H1 (cell line): ENCODE measurements at regions not wholly inside any gene's neighbourhood (a gene's known extent, or its start where the extent isn't known, plus 50 kb on each side); places are given as distances from the start of the nearest gene placed in this dataset.

ENCODE experiments used
- CTCF ChIA-PET: fragments of 300-600 bp; sonication (Branson Sonifier 250); formaldehyde crosslinking; loops from one replicate; lab custom pipeline; 2021; ENCODE audit not compliant: partially characterized antibody; lab: Charles Lee
- POLR2A ChIA-PET: fragments of 300-600 bp; sonication (Branson Sonifier 250); formaldehyde crosslinking; loops from one replicate; lab custom pipeline; 2021; ENCODE audit warnings: inconsistent platforms; ENCODE audit not compliant: partially characterized antibody; lab: Charles Lee
- DNase-seq, 2 experiments: peaks; one replicate each; pipeline versions ENCODE4 v3.0.0 to v3.0.0-alpha.2; 2010 to 2022; ENCODE audit warnings: low spot score in 2 of 2, low read depth in 1 of 2, mixed read lengths in 1 of 2
- FAIRE-seq: peaks from 2 replicates; lab custom pipeline; 2011; peaks lifted over from hg19 to GRCh38; lab: Jason Lieb, UNC
- H2AFZ ChIP-seq: 2 replicates; pipeline ENCODE4 v1.8.1; 2012; ENCODE audit warnings: low read length, inconsistent platforms
- H2AK5ac ChIP-seq: 2 replicates; pipeline ENCODE4 v1.6.1; 2013; ENCODE audit warnings: low read depth, low read length
- H2BK120ac ChIP-seq: replicated peaks from 2 replicates; pipeline ENCODE3; 2013; ENCODE audit warnings: low read depth, low read length, inconsistent platforms
- H2BK12ac ChIP-seq: 2 replicates; pipeline ENCODE4 v1.6.1; 2013; ENCODE audit warnings: low read depth, low read length
- H2BK15ac ChIP-seq: 2 replicates; pipeline ENCODE4 v1.6.1; 2013; ENCODE audit warnings: low read length
- H2BK20ac ChIP-seq: 2 replicates; pipeline ENCODE4 v1.6.1; 2013; ENCODE audit warnings: low read length
- H2BK5ac ChIP-seq: 2 replicates; pipeline ENCODE4 v1.6.1; 2013; ENCODE audit warnings: low read depth, low read length
- H3K14ac ChIP-seq: 2 replicates; pipeline ENCODE4 v1.6.1; 2013; ENCODE audit warnings: inconsistent platforms; ENCODE audit not compliant: insufficient read length
- H3K18ac ChIP-seq: 2 replicates; pipeline ENCODE4 v1.6.1; 2013; ENCODE audit warnings: low read length; ENCODE audit errors: extremely low read depth
- H3K23ac ChIP-seq: 2 replicates; pipeline ENCODE4 v1.6.1; 2013; ENCODE audit warnings: inconsistent platforms; ENCODE audit not compliant: insufficient read length
- H3K23me2 ChIP-seq: 2 replicates; pipeline ENCODE4 v1.6.1; 2013; ENCODE audit warnings: low read depth, low read length
- H3K27ac ChIP-seq: 2 replicates; pipeline ENCODE4 v1.6.1; 2011; ENCODE audit warnings: low read depth, low read length, inconsistent platforms
- H3K27me3 ChIP-seq, 4 experiments: replicated peaks in 1 of 4; 1 replicate in 1 of 4; 2 replicates in 3 of 4; pipeline versions ENCODE4 v1.6.1 to v1.8.1; 2011 to 2013; ENCODE audit warnings: low read length in 3 of 4, mild to moderate bottlenecking in 3 of 4, inconsistent platforms in 2 of 4, mixed read lengths in 2 of 4, moderate library complexity in 1 of 4; ENCODE audit not compliant: control insufficient read depth in 3 of 4, insufficient read depth in 3 of 4; ENCODE audit errors: extremely low read depth in 1 of 4
- H3K36me3 ChIP-seq, 4 experiments: 2 replicates each; pipeline versions ENCODE4 v1.6.1 to v1.8.1; 2011 to 2013; ENCODE audit warnings: mild to moderate bottlenecking in 4 of 4, low read length in 3 of 4, moderate library complexity in 2 of 4, control low read depth in 1 of 4, inconsistent platforms in 1 of 4; ENCODE audit not compliant: insufficient read depth in 4 of 4, control insufficient read depth in 2 of 4
- H3K4ac ChIP-seq: replicated peaks from 2 replicates; pipeline ENCODE3; 2013; ENCODE audit warnings: low read length, low read depth, mixed read lengths, inconsistent platforms; ENCODE audit not compliant: insufficient read length
- H3K4me1 ChIP-seq, 4 experiments: replicated peaks in 1 of 4; 1 replicate in 1 of 4; 2 replicates in 3 of 4; pipeline versions ENCODE4 v1.6.1 to v1.8.1; 2011 to 2013; ENCODE audit warnings: low read length in 3 of 4, inconsistent platforms in 2 of 4, mixed read lengths in 1 of 4; ENCODE audit not compliant: insufficient read depth in 4 of 4, control insufficient read depth in 3 of 4
- H3K4me2 ChIP-seq, 2 experiments: 2 replicates each; pipeline versions ENCODE4 v1.6.1 to v1.8.1; 2011 to 2013; ENCODE audit warnings: low read depth in 2 of 2, low read length in 2 of 2, control low read depth in 1 of 2, inconsistent platforms in 1 of 2, mild to moderate bottlenecking in 1 of 2; ENCODE audit not compliant: insufficient read depth in 1 of 2
- H3K4me3 ChIP-seq, 4 experiments: fragments of 200-600, 300-600 bp in 1 of 4; sonication (generic), shearing (Covaris generic), sonication (Bioruptor Twin) in 1 of 4; 2 replicates each; pipeline versions ENCODE4 v1.5.1 to v1.8.1; 2011 to 2016; ENCODE audit warnings: low read length in 4 of 4, low read depth in 3 of 4, control low read depth in 2 of 4, inconsistent platforms in 2 of 4, mild to moderate bottlenecking in 2 of 4, mixed read lengths in 1 of 4, moderate library complexity in 1 of 4; ENCODE audit not compliant: insufficient read depth in 2 of 4; ENCODE audit errors: extremely low read depth in 1 of 4
- H3K56ac ChIP-seq: replicated peaks from 2 replicates; pipeline ENCODE3; 2013; ENCODE audit warnings: low read depth, mild to moderate bottlenecking, mixed read lengths, low read length, inconsistent platforms; ENCODE audit not compliant: insufficient read length
- H3K79me1 ChIP-seq: 2 replicates; pipeline ENCODE4 v1.6.1; 2013; ENCODE audit warnings: low read depth, low read length, control low read depth
- H3K79me2 ChIP-seq, 2 experiments: 2 replicates each; pipeline versions ENCODE4 v1.6.1 to v1.8.1; 2012 to 2013; ENCODE audit warnings: low read length in 2 of 2, mild to moderate bottlenecking in 2 of 2, inconsistent platforms in 1 of 2; ENCODE audit not compliant: insufficient read depth in 2 of 2, control insufficient read depth in 1 of 2
- H3K9ac ChIP-seq, 4 experiments: replicated peaks in 1 of 4; 1 replicate in 1 of 4; 2 replicates in 3 of 4; pipeline versions ENCODE4 v1.6.1 to v1.8.1; 2011 to 2013; ENCODE audit warnings: low read depth in 3 of 4, low read length in 3 of 4, control low read depth in 2 of 4, mild to moderate bottlenecking in 2 of 4, moderate library complexity in 2 of 4, inconsistent platforms in 1 of 4; ENCODE audit errors: extremely low read depth in 1 of 4
- H3K9me3 ChIP-seq, 2 experiments: 2 replicates each; pipeline versions ENCODE4 v1.6.1 to v1.8.1; 2012 to 2013; ENCODE audit warnings: mild to moderate bottlenecking in 2 of 2, moderate library complexity in 2 of 2, control low read depth in 1 of 2, inconsistent platforms in 1 of 2, low read depth in 1 of 2, low read length in 1 of 2, mixed read lengths in 1 of 2; ENCODE audit not compliant: insufficient read depth in 2 of 2
- H4K20me1 ChIP-seq, 2 experiments: replicated peaks in 1 of 2; 2 replicates each; pipeline versions ENCODE3 to v1.8.1; 2011 to 2013; ENCODE audit warnings: inconsistent platforms in 2 of 2, low read length in 2 of 2, mild to moderate bottlenecking in 1 of 2; ENCODE audit not compliant: insufficient read depth in 2 of 2, control insufficient read depth in 1 of 2
- H4K5ac ChIP-seq: 2 replicates; pipeline ENCODE4 v1.6.1; 2013; ENCODE audit warnings: low read length, low read depth, mixed read lengths, inconsistent platforms; ENCODE audit not compliant: insufficient read length
- H4K8ac ChIP-seq: 2 replicates; pipeline ENCODE4 v1.8.0; 2013; ENCODE audit warnings: mild to moderate bottlenecking, moderate library complexity, low read length, inconsistent platforms; ENCODE audit not compliant: insufficient read depth; ENCODE audit errors: extremely low read depth
- H4K91ac ChIP-seq: replicated peaks from 2 replicates; pipeline ENCODE3; 2013; ENCODE audit warnings: low read length, mixed read lengths, inconsistent platforms; ENCODE audit not compliant: insufficient read length
- BRCA1 ChIP-seq: IDR thresholded peaks from 2 replicates; pipeline ENCODE4 v1.6.1; 2012; ENCODE audit warnings: low read depth, low read length, improper control_type of control experiment
- JUN ChIP-seq: IDR thresholded peaks from 2 replicates; pipeline ENCODE4 v1.6.1; 2011; ENCODE audit warnings: low read depth, mild to moderate bottlenecking, improper control_type of control experiment, low read length
- KDM4A ChIP-seq: IDR thresholded peaks from one replicate; pipeline ENCODE4 v1.7.1; 2012; ENCODE audit warnings: low read depth, mild to moderate bottlenecking, moderate library complexity, low read length, inconsistent platforms; ENCODE audit not compliant: severe bottlenecking
- RXRA ChIP-seq: IDR thresholded peaks from 2 replicates; pipeline ENCODE4 v1.6.1; 2011; ENCODE audit warnings: low read depth, mild to moderate bottlenecking, low read length, moderate library complexity; ENCODE audit not compliant: insufficient read depth
- TBP ChIP-seq: IDR thresholded peaks from 2 replicates; pipeline ENCODE4 v1.6.1; 2011; ENCODE audit warnings: low read depth, low read length, improper control_type of control experiment
- WGBS, 2 experiments: shearing (Covaris generic) in 1 of 2; methylation state at CpG; one replicate each; pipeline versions ENCODE4 v1.1.6 to v1.1.7; 2013 to 2015; ENCODE audit warnings: low lambda C conversion rate in 2 of 2, mixed read lengths in 2 of 2, inconsistent platforms in 1 of 2, low coverage in 1 of 2, missing lambda C conversion rate in 1 of 2; ENCODE audit not compliant: insufficient replicate concordance in 2 of 2, insufficient coverage in 1 of 2, insufficient read length in 1 of 2; ENCODE audit errors: extremely low coverage in 1 of 2, missing lambda C conversion rate in 1 of 2; 5-methylcytosine and 5-hydroxymethylcytosine counted together
- TF ChIP-seq, protein P1 (sequence below): IDR thresholded peaks from 2 replicates; pipeline ENCODE4 v1.6.1; 2012; ENCODE audit warnings: inconsistent platforms
- TF ChIP-seq, protein P2 (sequence below): IDR thresholded peaks from 2 replicates; pipeline ENCODE4 v1.6.1; 2011; ENCODE audit warnings: low read length, improper control_type of control experiment

DNA sequence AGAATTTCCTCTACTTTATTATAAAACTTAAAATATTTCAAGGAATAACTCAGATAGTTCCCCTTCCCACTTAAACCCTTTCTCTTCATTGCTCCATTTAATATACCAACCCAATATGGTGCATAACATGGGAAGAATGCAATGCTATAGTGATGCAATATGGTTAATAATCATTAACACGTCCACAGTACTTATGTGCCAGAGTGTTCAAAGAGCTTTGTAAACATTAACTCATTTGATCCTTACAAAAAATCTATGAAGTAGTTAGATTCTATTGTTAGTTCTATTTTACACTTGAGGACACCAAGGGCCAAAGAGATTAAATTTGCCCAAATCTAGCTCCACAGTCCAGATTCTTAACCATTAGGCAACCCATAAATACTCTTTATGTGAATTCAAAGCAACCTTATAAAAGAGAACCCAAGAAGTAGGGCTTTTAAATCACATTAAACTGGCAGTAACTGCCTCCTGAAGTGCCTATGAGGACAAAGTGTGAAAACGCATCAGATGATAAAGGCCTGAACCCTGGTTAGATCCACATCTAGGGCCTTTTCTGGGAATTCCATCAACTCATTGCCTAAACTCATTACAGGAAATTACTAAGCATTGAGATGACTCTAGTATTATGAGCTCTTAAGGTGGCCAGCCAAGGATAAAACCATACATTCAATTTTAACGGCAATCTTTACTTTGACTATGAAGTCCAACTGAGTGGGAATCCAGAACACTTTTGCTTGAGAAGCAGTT is 94.3 kb downstream of the AREG start:
- Histone ChIP-seq H3K4me3 (no peak overlapping the region), H3K27me3 (no peaks in the 10 kb centered on the region), H3K27ac (no peak overlapping the region), H3K9ac (no peak overlapping the region), H3K23ac (no peak overlapping the region), H3K79me2 (no peaks in the 10 kb centered on the region), H3K23me2 (no peaks in the 10 kb centered on the region), H3K79me1 (no peaks in the 10 kb centered on the region), H3K4me1 (peaks cover 0 to 2% (median under 1%) of the 10 kb centered on the region in 4 experiments; a peak in 1 of 7 replicates), H4K20me1 (no peaks in the 10 kb centered on the region), H3K36me3 (no peaks in the 10 kb centered on the region), H3K14ac (no peak overlapping the region), H2BK15ac (no peak overlapping the region), H3K18ac (no peak overlapping the region), H2AFZ (no peak overlapping the region), H3K4me2 (no peak overlapping the region), H3K9me3 (no peaks in the 10 kb centered on the region), H4K5ac (no peak overlapping the region), H4K91ac (no peak overlapping the region), H2BK5ac (no peak overlapping the region), H2BK120ac (no peak overlapping the region), H2BK20ac (no peak overlapping the region), H3K4ac (no peak overlapping the region), H2BK12ac (no peak overlapping the region), H3K56ac (no peak overlapping the region), H4K8ac (no peak overlapping the region), H2AK5ac (no peak overlapping the region)
- FAIRE-seq: no peak
- ChIA-PET CTCF (interaction anchor here (0.6 to 2.9 kb wide), 8 partner anchors 7 to 168 kb away, joined by 3 to 14 read pairs (median 7); no protein-coding TSS in a partner anchor), POLR2A (interaction anchor here (0.9 kb wide), 1 partner anchor 11 kb away, joined by 3 read pairs; no protein-coding TSS in a partner anchor)
- DNase-seq: no peak
- WGBS, 2 experiments: 93% methylated on average over 3 of the region's 3 CpGs; no CpG with 5 or more reads in 1 of the 2 experiments
- TF ChIP-seq KDM4A (no peak), BRCA1 (no peak), JUN (no peak), TBP (no peak), RXRA (no peak)
- TF ChIP-seq, protein P1, sequence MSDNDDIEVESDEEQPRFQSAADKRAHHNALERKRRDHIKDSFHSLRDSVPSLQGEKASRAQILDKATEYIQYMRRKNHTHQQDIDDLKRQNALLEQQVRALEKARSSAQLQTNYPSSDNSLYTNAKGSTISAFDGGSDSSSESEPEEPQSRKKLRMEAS: no peak
- TF ChIP-seq, protein P2, sequence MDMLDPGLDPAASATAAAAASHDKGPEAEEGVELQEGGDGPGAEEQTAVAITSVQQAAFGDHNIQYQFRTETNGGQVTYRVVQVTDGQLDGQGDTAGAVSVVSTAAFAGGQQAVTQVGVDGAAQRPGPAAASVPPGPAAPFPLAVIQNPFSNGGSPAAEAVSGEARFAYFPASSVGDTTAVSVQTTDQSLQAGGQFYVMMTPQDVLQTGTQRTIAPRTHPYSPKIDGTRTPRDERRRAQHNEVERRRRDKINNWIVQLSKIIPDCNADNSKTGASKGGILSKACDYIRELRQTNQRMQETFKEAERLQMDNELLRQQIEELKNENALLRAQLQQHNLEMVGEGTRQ: no peak
